H1 (cell line): ENCODE measurements at regions not wholly inside any gene's neighbourhood (a gene's known extent, or its start where the extent isn't known, plus 50 kb on each side); places are given as distances from the start of the nearest gene placed in this dataset.

Source experiments
- CHD2 ChIP-seq: IDR thresholded peaks from 2 replicates; pipeline ENCODE4 v1.6.1; 2012; ENCODE audit warnings: low read length, improper control_type of control experiment
- KDM1A ChIP-seq: fragments of 200-600, 300-600 bp; sonication (generic); IDR thresholded peaks from 2 replicates; pipeline ENCODE4 v1.7.1; 2016; ENCODE audit warnings: mild to moderate bottlenecking, low read length, borderline replicate concordance
- NRF1 ChIP-seq: IDR thresholded peaks from 2 replicates; pipeline ENCODE4 v1.6.1; 2011; ENCODE audit warnings: mild to moderate bottlenecking, low read depth, low read length, improper control_type of control experiment
- TAF1 ChIP-seq: IDR thresholded peaks from 2 replicates; pipeline ENCODE4 v1.6.1; 2011; ENCODE audit warnings: mild to moderate bottlenecking, low read depth, low read length

DNA sequence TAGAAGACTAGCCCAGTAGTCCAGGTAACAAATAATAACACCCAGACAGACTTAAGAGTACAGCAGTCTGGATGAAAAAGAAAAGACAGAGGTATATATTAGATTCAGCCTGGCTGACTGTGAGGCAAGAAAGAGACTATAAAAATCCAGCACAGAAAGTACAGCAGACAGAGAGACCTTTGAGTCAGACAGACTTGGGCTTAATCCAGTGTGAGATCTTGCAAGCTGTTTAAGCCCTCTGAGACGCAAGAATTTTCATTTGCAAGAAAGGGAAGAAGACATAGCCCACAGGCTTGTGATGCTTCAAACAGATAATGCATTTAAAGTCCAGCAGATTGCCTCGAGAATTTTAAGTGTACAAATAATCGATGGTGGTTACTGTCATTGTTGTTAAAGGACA, 471.4 kb downstream of the LIG4 start (continued):
- TF ChIP-seq TAF1 = no peak
- TF ChIP-seq NRF1 = no peak
- TF ChIP-seq KDM1A = no peak
- TF ChIP-seq CHD2 = no peak
